GM12874 (cell line): ENCODE measurements at regions not wholly inside any gene's neighbourhood (a gene's known extent, or its start where the extent isn't known, plus 50 kb on each side); places are given as distances from the start of the nearest gene placed in this dataset.
A peak's percentile ranks its signal among the peaks of the same experiment; 100 is the strongest.

Source experiments
- TF ChIP-seq, protein P1 (sequence below): IDR thresholded peaks from 2 replicates; pipeline ENCODE4 v1.5.1; 2011; ENCODE audit warnings: low read depth, mild to moderate bottlenecking, control low read depth, low read length, moderate library complexity; ENCODE audit not compliant: insufficient read depth

DNA sequence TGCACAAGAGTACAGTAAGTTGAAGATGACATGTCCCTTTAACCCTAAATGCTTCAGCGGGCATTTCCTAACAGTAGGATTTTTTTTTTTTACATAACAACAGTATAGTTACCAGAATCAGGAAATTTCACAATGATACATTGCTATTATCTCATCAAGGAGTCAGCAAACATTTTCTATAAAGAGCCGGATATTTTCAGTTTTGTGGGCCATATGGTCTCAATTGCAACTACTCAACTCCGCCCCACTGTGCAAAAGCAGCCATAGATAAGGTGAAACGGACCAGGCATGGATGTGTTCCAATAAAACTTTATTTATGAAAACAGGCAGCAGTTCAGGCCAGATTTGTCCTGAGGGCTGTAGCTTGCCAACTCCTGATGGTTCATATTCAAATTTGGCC, 130.6 kb downstream of the SMAD6 start:
- TF ChIP-seq, protein P1, sequence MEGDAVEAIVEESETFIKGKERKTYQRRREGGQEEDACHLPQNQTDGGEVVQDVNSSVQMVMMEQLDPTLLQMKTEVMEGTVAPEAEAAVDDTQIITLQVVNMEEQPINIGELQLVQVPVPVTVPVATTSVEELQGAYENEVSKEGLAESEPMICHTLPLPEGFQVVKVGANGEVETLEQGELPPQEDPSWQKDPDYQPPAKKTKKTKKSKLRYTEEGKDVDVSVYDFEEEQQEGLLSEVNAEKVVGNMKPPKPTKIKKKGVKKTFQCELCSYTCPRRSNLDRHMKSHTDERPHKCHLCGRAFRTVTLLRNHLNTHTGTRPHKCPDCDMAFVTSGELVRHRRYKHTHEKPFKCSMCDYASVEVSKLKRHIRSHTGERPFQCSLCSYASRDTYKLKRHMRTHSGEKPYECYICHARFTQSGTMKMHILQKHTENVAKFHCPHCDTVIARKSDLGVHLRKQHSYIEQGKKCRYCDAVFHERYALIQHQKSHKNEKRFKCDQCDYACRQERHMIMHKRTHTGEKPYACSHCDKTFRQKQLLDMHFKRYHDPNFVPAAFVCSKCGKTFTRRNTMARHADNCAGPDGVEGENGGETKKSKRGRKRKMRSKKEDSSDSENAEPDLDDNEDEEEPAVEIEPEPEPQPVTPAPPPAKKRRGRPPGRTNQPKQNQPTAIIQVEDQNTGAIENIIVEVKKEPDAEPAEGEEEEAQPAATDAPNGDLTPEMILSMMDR, result no peak

DNA sequence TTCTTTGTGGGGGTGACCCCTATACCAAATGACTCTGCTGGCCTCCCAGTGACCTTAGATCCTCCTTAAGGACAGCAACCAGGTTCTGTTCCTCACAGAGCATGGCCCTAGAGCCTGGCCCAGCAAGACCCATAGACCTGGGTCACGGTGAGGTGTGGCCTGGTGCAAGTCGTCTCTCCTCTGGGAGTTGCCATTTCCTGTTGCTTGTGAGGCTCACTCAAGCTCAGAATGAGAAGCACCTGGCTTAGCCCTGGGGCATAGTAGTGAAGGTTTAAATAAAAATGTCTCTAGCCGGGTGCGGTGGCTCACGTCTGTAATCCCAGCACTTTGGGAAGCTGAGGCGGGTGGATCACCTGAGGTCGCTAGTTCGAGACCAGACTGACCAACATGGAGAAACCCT, 131.3 kb downstream of the SMAD6 start:
- TF ChIP-seq, protein P1, result no peak

DNA sequence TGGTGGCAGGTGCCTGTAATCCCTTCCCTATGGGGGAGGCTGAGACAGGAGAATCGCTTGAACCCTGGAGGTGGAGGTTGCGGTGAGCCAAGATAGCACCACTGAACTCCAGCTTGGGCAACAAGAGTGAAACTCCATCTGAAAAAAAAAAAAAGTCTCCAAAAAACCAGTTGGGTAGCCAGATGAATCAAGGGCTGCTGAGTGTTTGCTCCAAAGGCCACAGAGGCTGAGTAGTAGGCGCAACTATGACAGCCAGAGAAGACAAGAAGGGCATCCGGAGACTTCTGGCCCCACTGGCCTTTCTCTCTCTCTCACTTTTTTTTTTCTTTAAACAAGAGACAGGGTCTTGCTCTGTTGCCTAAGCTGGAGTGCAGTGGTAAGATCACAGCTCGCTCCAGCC, 131.8 kb downstream of the SMAD6 start:
- TF ChIP-seq, protein P1, result no peak

DNA sequence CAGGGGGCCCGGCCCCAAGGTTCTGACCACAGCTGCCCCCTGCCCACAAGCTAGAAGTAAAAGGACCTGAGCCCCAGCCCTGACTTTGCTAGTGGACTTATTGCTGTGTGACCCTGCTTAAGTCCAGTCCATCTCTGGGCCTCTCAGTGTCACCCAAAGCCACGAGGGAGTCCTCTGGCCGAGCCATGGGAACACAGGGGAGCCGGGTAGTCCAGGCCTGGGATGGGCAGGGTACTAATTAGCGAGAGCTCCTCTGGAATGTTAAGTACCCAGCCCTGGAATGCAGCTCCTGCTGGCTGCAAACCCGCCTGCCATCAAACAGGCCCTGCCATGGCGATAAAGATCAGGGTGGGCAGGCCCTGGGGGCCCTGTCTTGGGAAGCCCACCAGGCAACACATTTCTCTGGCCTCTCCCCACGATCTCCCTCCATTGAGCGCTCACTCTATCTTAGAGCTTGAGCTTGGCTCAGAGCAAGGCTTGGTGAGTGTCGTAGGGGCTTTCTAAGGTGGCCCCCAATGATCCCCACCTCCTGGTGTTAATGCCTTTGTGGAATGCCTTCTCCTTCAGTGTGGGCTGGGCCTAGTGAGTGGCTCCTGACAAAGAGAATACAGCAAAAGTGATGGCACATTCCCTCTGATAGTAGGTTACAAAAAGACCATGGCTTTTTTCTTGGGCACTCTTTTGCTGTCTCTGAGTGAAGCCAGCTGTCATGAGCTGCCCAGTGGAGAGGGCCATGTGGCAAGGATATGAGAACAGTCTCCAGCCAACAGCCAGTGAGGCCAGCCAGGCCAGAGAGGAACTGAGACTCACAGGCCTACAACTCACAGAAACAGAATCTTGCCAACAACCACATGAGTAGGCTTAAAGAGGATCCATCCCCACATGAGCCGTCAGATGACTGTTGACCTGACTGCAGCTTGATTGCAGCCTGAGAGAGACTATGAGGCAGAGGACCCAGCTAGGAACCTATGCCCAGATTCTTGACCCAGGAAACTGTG, 133.1 kb downstream of the SMAD6 start:
- TF ChIP-seq, protein P1, result no peak

DNA sequence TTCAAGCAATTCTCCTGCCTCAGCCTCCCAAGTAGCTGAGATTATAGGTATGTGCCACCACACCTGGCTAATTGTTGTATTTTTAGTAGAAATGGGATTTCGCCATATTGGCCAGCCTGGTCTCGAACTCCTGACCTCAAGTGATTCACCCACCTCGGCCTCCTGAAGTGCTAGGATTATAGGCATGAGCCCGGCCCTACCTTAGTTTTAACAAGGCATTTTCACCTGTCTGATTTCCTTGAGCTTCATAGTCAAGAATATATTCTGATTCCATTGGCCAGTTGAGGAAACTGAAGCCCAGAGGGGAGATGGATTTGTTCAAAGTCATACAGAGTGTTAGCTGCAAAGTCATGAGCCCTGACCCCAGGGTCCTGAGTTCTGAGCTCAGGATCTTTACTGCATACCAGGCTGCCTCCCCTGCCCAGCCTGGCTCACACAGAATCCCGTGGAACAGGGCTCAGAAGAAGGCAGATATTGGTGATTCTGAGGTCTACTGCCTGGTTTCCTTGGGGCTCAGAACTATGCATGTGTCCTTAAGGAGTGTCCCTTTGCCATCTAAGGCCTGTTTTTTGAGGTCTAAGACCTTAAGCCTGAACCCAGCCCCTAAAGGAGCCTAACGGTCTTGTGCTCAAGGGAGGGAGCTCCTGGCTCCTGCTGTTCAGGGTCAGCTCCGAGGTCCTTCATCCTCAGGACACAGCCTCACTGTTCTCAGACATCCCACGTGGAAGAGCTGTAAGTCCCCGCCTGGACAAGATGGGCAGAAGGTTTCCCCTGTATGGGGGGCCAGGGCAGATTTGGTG, 134.4 kb downstream of the SMAD6 start:
- TF ChIP-seq, protein P1, result no peak

DNA sequence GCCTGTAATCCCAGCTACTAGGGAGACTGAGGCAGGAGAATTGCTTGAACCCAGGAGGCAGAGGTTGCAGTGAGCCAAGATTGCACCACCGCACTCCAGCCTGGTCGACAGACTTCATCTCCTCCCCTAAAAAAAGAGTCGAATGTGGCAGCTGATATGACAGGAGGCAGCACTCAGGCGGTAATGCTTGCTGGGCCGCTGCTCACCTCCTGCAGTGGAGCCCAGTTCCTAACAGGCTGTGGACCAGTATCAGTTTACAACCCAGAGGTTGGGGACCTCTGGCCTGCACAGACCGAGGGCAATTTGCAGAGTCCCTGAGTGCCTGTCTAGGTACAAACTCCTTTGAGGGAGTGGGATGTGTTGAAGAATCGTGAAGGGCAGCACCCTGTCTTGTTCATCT, 136.2 kb downstream of the SMAD6 start:
- TF ChIP-seq, protein P1, result no peak

DNA sequence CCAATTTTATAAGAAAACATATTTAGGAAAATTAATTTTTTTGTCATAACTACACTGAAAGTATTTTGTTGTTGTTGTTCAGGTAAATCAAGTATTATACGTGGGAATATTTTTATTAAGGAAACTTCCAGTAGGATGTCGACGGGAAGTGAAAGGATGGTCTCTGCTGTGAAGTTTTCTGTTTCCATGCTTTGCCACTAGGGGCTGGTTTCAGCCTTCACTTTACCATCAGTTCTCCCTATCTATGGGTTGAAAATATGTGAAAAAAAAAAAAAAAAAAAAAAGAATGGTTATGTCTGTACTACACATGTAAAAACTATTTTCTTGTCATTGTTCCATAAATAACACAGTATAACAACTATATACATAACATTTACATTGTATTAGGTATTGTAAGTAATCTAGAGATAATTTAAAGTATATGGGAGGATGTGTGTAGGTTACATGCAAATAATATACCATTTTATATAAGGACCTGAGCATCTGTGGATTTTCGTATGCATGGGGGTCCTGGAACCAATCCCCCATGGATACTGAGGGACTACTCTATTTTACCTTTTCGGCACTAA, 136.7 kb downstream of the SMAD6 start:
- TF ChIP-seq, protein P1, result peak; percentile 52
